ENCODE measurements at regions not wholly inside any gene's neighbourhood (a gene's known extent, or its start where the extent isn't known, plus 50 kb on each side); places are given as distances from the start of the nearest gene placed in this dataset.

DNA sequence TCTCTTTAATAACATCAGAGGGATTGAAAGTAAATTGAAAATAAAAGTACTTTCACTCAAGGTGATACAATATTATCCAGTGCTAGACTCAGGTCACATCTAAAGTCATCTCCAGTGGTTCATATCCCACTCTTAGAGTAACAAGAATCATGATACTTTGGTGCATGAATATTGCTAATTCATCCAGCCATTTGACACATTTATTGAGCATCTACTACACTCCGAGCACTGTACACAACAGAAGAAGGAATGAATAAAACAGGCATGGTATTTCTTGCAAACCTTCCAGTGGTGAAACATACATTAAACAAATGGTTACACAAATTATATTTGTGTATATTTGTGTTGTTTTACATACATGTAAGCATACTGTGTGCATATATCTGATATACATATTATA is 116.0 kb upstream of the TMCC3 start:
- TF ChIP-seq CTCF (conservative IDR thresholded peaks at IDR 0.05 in 1 of 2, IDR thresholded peaks at IDR 0.05 in 1 of 2; ENCODE audit: extremely low read depth in 1 of 2, insufficient read depth in 1 of 2, low read depth in 1 of 2, low read length in 2 of 2) (no peak), EZH2 (IDR thresholded peaks at IDR 0.05; ENCODE audit: borderline replicate concordance, low read length) (no peak)
